ENCODE measurements at regions not wholly inside any gene's neighbourhood (a gene's known extent, or its start where the extent isn't known, plus 50 kb on each side); places are given as distances from the start of the nearest gene placed in this dataset.

GRCh38 chr6:108795122-108795521, 53.1 kb upstream of the ARMC2 start:
- TF ChIP-seq MXI1 (conservative IDR thresholded peaks at IDR 0.05; ENCODE audit: poor library complexity, severe bottlenecking): no peak
- TF ChIP-seq POLR2AphosphoS5 (IDR thresholded peaks at IDR 0.05): no peak
- TF ChIP-seq TAF1 (IDR thresholded peaks at IDR 0.05; ENCODE audit: low read depth): no peak
- no peak for TF ChIP-seq REST (IDR thresholded peaks at IDR 0.05; ENCODE audit: borderline replicate concordance)
- no peak for TF ChIP-seq RAD21 (conservative IDR thresholded peaks at IDR 0.05)
- no peak for TF ChIP-seq EZH2 (IDR thresholded peaks at IDR 0.05; ENCODE audit: borderline replicate concordance, insufficient read depth, low read length, poor library complexity, severe bottlenecking)
- no peak for TF ChIP-seq EP300 (conservative IDR thresholded peaks at IDR 0.05; ENCODE audit: poor library complexity, severe bottlenecking)
- no peak for TF ChIP-seq SMC3 (conservative IDR thresholded peaks at IDR 0.05; ENCODE audit: poor library complexity)
- TF ChIP-seq CTCF (IDR thresholded peaks at IDR 0.05; ENCODE audit: poor library complexity, severe bottlenecking): no peak

GRCh38 chr6:108795814-108796213, 52.4 kb upstream of the ARMC2 start:
- no peaks in the 10 kb centered on the region for H3K9me3 ChIP-seq (ENCODE audit: low read length)
- no peak overlapping the region for H3K4me3 ChIP-seq (ENCODE audit: low read length)
- H3K79me2 ChIP-seq (replicated peaks; ENCODE audit: insufficient read depth, low read length): no peaks in the 10 kb centered on the region
- H3K27ac ChIP-seq (ENCODE audit: low read length): no peak overlapping the region
- no peak overlapping the region for H2AFZ ChIP-seq (ENCODE audit: low read depth, low read length)
- H3K9ac ChIP-seq (ENCODE audit: low read length): no peak overlapping the region
- H3K9me2 ChIP-seq (ENCODE audit: insufficient read depth, low read length): no peaks in the 10 kb centered on the region
- H3K27me3 ChIP-seq (ENCODE audit: insufficient read depth, low read depth, low read length): no peaks in the 10 kb centered on the region
- no peaks in the 10 kb centered on the region for H3F3A ChIP-seq (ENCODE audit: insufficient read depth, low read length, poor library complexity, severe bottlenecking)
- H3K36me3 ChIP-seq (ENCODE audit: insufficient read depth, low read length): no peaks in the 10 kb centered on the region
- H3K4me2 ChIP-seq (ENCODE audit: low read length): no peak overlapping the region
- no peak for TF ChIP-seq RAD21 (conservative IDR thresholded peaks at IDR 0.05)
- no peak for TF ChIP-seq EP300 (conservative IDR thresholded peaks at IDR 0.05; ENCODE audit: poor library complexity, severe bottlenecking)
- H4K20me1 ChIP-seq (ENCODE audit: insufficient read depth): no peaks in the 10 kb centered on the region

More at GRCh38 chr6:108795122-108795521, 53.1 kb upstream of the ARMC2 start:
- H3K9ac ChIP-seq (ENCODE audit: low read length): no peak overlapping the region
- no peaks in the 10 kb centered on the region for H3K9me2 ChIP-seq (ENCODE audit: insufficient read depth, low read length)
- no peak overlapping the region for H2AFZ ChIP-seq (ENCODE audit: low read depth, low read length)
- H3K4me2 ChIP-seq (ENCODE audit: low read length): no peak overlapping the region
- H4K20me1 ChIP-seq (ENCODE audit: insufficient read depth): no peaks in the 10 kb centered on the region
- H3F3A ChIP-seq (ENCODE audit: insufficient read depth, low read length, poor library complexity, severe bottlenecking): no peaks in the 10 kb centered on the region
- H3K27ac ChIP-seq (ENCODE audit: low read length): no peak overlapping the region
- no peak overlapping the region for H3K4me3 ChIP-seq (ENCODE audit: low read length)
- H3K36me3 ChIP-seq (ENCODE audit: insufficient read depth, low read length): no peaks in the 10 kb centered on the region
- no peaks in the 10 kb centered on the region for H3K9me3 ChIP-seq (ENCODE audit: low read length)
- no peaks in the 10 kb centered on the region for H3K27me3 ChIP-seq (ENCODE audit: insufficient read depth, low read depth, low read length)
- H3K79me2 ChIP-seq (replicated peaks; ENCODE audit: insufficient read depth, low read length): no peaks in the 10 kb centered on the region

- no peaks in the 10 kb centered on the region for H3K9me3 ChIP-seq (ENCODE audit: low read length)
- H3K36me3 ChIP-seq (ENCODE audit: insufficient read depth, low read length): no peaks in the 10 kb centered on the region
- TF ChIP-seq MXI1 (conservative IDR thresholded peaks at IDR 0.05; ENCODE audit: poor library complexity, severe bottlenecking) (no peak), TAF1 (IDR thresholded peaks at IDR 0.05; ENCODE audit: low read depth) (no peak), RAD21 (conservative IDR thresholded peaks at IDR 0.05) (no peak), POLR2AphosphoS5 (IDR thresholded peaks at IDR 0.05) (no peak), CTCF (IDR thresholded peaks at IDR 0.05; ENCODE audit: poor library complexity, severe bottlenecking) (no peak), SMC3 (conservative IDR thresholded peaks at IDR 0.05; ENCODE audit: poor library complexity) (no peak), EP300 (conservative IDR thresholded peaks at IDR 0.05; ENCODE audit: poor library complexity, severe bottlenecking) (no peak), EZH2 (IDR thresholded peaks at IDR 0.05; ENCODE audit: borderline replicate concordance, insufficient read depth, low read length, poor library complexity, severe bottlenecking) (no peak), REST (IDR thresholded peaks at IDR 0.05; ENCODE audit: borderline replicate concordance) (no peak)
- H3K79me2 ChIP-seq (replicated peaks; ENCODE audit: insufficient read depth, low read length): no peaks in the 10 kb centered on the region
- no peak overlapping the region for H3K4me2 ChIP-seq (ENCODE audit: low read length)
- no peak overlapping the region for H3K27ac ChIP-seq (ENCODE audit: low read length)
- H3K27me3 ChIP-seq (ENCODE audit: insufficient read depth, low read depth, low read length): no peaks in the 10 kb centered on the region
- no peaks in the 10 kb centered on the region for H4K20me1 ChIP-seq (ENCODE audit: insufficient read depth)
- H3K9ac ChIP-seq (ENCODE audit: low read length): no peak overlapping the region
- no peak overlapping the region for H2AFZ ChIP-seq (ENCODE audit: low read depth, low read length)
- no peaks in the 10 kb centered on the region for H3K9me2 ChIP-seq (ENCODE audit: insufficient read depth, low read length)
- no peaks in the 10 kb centered on the region for H3F3A ChIP-seq (ENCODE audit: insufficient read depth, low read length, poor library complexity, severe bottlenecking)
- H3K4me3 ChIP-seq (ENCODE audit: low read length): no peak overlapping the region
Measured at GRCh38 chr6:108796875-108797274, 51.3 kb upstream of the ARMC2 start.

Measured in neural cell (in vitro differentiated cells).